ENCODE measurements at regions not wholly inside any gene's neighbourhood (a gene's known extent, or its start where the extent isn't known, plus 50 kb on each side); places are given as distances from the start of the nearest gene placed in this dataset.

- intact Hi-C loops (cut with DNase I) = no loop called here
- Histone ChIP-seq H3K27me3 (peaks cover 0 to 4% (median 0%) of the 10 kb centered on the region in 4 donors), H3K9me3 (no peaks in the 10 kb centered on the region), H3K27ac (no peak overlapping the region), H3K4me1 (no peaks in the 10 kb centered on the region), H3K4me3 (no peak overlapping the region), H3K36me3 (no peaks in the 10 kb centered on the region)
- no peak for DNase-seq
- WGBS, 2 donors = 86 to 91% methylated on average over 4 of the region's 4 CpGs
- TF ChIP-seq CTCF (IDR thresholded peaks at IDR 0.05) = no peak
- no peak for TF ChIP-seq POLR2A (IDR thresholded peaks at IDR 0.05)
Measured at GRCh38 chr2:16154061-16154460, 213.7 kb downstream of the MYCN start.

- no peak for DNase-seq
- H3K27me3 ChIP-seq = peaks cover 0 to 3% (median 0%) of the 10 kb centered on the region in 4 donors
- no peak overlapping the region for H3K27ac ChIP-seq
- H3K9me3 ChIP-seq = no peaks in the 10 kb centered on the region
- H3K4me3 ChIP-seq = no peak overlapping the region
- no peaks in the 10 kb centered on the region for H3K36me3 ChIP-seq
- H3K4me1 ChIP-seq = no peaks in the 10 kb centered on the region
- TF ChIP-seq CTCF (IDR thresholded peaks at IDR 0.05) (no peak), POLR2A (IDR thresholded peaks at IDR 0.05) (no peak)
- intact Hi-C loops (cut with DNase I) = no loop called here
Measured at GRCh38 chr2:16153754-16154035, 213.3 kb downstream of the MYCN start.

DNA sequence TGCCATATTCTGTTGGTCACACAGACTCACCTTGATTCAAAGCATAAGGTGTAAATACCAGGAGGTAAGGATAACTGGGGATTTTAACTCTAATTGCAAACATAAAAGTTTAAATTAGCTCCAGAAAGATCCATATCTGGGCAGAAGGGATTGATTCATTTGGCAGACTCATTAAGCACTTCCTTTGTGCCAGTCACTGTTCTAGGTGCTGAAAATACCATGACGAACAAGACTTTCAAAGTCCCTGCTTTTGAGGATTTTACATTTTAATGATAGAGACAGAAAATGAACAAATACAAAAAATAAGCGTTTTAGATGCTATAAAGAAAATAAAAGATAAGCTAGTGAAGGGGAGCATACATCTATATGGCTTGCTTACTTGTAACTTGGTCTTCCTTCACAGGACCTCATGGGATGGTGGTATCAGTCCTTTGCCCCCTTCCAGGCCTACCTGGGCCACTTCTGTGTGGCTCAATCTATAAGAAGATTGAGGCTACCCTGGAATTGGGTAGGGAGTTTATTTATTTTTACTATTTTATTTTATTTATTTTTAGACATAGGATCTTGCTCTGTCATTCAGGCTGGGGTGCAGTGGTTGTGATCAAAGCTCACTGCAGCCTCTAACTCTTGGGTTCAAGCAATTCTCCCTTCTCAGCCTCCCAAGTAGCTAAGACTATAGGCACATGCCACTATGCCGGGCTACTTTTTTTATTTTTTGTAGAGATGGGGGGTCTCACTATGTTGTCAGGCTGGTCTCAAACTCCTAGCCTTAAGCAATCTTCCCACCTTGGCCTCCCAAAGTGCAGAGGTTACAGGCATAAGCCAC lies 212.8 kb downstream of the MYCN start:
- Histone ChIP-seq H3K27me3 (no peaks in the 10 kb centered on the region), H3K9me3 (no peaks in the 10 kb centered on the region), H3K4me3 (no peak overlapping the region), H3K36me3 (no peaks in the 10 kb centered on the region), H3K27ac (no peak overlapping the region), H3K4me1 (no peaks in the 10 kb centered on the region)
- no peak for DNase-seq
- WGBS, 2 donors = 66 to 73% methylated on average over 3 of the region's 3 CpGs
- intact Hi-C loops (cut with DNase I) = no loop called here
- TF ChIP-seq POLR2A (IDR thresholded peaks at IDR 0.05) (no peak), CTCF (IDR thresholded peaks at IDR 0.05) (no peak)

DNA sequence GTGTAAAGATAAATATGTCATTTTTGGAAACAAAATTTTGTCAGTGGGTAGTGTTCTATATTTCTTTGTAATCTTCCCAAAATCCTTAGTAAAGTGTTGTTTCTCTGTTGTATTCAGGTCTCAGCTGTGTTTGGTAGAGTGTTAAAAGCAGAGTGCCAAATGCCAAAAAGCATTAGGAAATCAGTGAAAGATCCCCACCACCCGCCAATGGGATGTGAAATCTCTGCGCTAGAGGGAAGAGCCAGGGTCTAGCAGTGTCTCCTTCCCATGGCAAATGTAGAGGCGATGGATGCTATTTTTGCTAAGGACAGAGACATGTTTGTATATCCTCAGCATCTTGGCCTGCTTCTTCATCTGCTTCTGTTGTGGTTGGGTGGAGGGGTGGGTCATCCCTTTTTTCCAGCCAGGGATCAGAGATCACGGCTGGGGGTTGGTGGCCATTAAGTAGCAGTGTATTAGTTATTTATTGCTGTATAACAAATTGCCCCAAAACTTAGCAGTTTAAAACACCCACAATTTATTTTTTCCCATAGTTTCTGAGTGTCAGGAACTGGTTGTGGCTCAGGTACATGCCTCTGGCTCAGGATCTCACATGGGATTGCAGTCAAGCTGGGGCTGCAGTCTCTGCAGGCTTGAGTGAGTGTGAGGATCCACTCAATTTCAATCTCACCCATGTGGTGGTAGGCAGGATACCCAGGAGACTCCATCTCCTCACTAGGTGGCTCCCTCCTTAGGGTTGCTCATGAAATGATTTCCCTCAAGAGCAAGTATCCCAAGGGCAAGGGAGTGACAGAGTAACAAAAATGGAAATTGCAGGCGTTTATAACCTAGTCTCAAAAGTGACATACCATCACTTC lies 211.9 kb downstream of the MYCN start:
- intact Hi-C loops (cut with DNase I) = no loop called here
- Histone ChIP-seq H3K36me3 (no peaks in the 10 kb centered on the region), H3K9me3 (no peaks in the 10 kb centered on the region), H3K27me3 (no peaks in the 10 kb centered on the region), H3K4me3 (no peak overlapping the region), H3K4me1 (no peaks in the 10 kb centered on the region), H3K27ac (no peak overlapping the region)
- TF ChIP-seq CTCF (IDR thresholded peaks at IDR 0.05) = no peak
- TF ChIP-seq POLR2A (IDR thresholded peaks at IDR 0.05) = no peak
- 85 to 91% methylated on average over 5 of the region's 5 CpGs for WGBS, 2 donors
- DNase-seq = no peak

- no peak for DNase-seq
- intact Hi-C loops (cut with DNase I) = no loop called here
- H3K27ac ChIP-seq = no peak overlapping the region
- WGBS, 2 donors = 57 to 76% methylated on average over 2 to 4 of the region's 4 CpGs
- TF ChIP-seq CTCF (IDR thresholded peaks at IDR 0.05) = no peak
- H3K4me3 ChIP-seq = no peak overlapping the region
- H3K4me1 ChIP-seq = no peaks in the 10 kb centered on the region
- no peaks in the 10 kb centered on the region for H3K9me3 ChIP-seq
- H3K27me3 ChIP-seq = no peaks in the 10 kb centered on the region
- H3K36me3 ChIP-seq = no peaks in the 10 kb centered on the region
Measured at GRCh38 chr2:16151651-16152050, 211.3 kb downstream of the MYCN start.
